Endothelial cell (in vitro differentiated cells): ENCODE measurements at regions not wholly inside any gene's neighbourhood (a gene's known extent, or its start where the extent isn't known, plus 50 kb on each side); places are given as distances from the start of the nearest gene placed in this dataset.

Experiments used
- DNase-seq: peaks from one replicate; pipeline ENCODE4 v3.0.0; 2021; ENCODE audit warnings: low spot score
- H3K27ac Mint-ChIP-seq: one replicate; pipeline ENCODE4 v1.8.0; 2021; ENCODE audit warnings: mixed read lengths, inconsistent platforms; ENCODE audit not compliant: unreplicated experiment
- H3K27me3 Mint-ChIP-seq: one replicate; pipeline ENCODE4 v1.8.0; 2021; ENCODE audit warnings: mild to moderate bottlenecking, moderate library complexity, mixed read lengths, inconsistent platforms; ENCODE audit not compliant: unreplicated experiment
- H3K36me3 Mint-ChIP-seq: one replicate; pipeline ENCODE4 v1.8.0; 2021; ENCODE audit warnings: mild to moderate bottlenecking, low read depth, mixed read lengths, inconsistent platforms; ENCODE audit not compliant: unreplicated experiment
- H3K4me1 Mint-ChIP-seq: one replicate; pipeline ENCODE4 v1.8.0; 2021; ENCODE audit warnings: mild to moderate bottlenecking, mixed read lengths, inconsistent platforms; ENCODE audit not compliant: unreplicated experiment
- H3K4me3 Mint-ChIP-seq: one replicate; pipeline ENCODE4 v1.8.0; 2021; ENCODE audit warnings: mild to moderate bottlenecking, mixed read lengths, inconsistent platforms; ENCODE audit not compliant: unreplicated experiment
- H3K9me3 Mint-ChIP-seq: one replicate; pipeline ENCODE4 v1.8.0; 2021; ENCODE audit warnings: mixed read lengths, inconsistent platforms; ENCODE audit not compliant: unreplicated experiment
- TF ChIP-seq, protein P1 (sequence below): fragments of 200-600 bp; sonication (generic); IDR thresholded peaks from one replicate; pipeline ENCODE4 v1.5.0; 2021; ENCODE audit warnings: antibody characterized with exemption; ENCODE audit not compliant: unreplicated experiment

GRCh38 chr4:83213640-83214039 is 71.0 kb downstream of the COQ2 start:
- TF ChIP-seq, protein P1, sequence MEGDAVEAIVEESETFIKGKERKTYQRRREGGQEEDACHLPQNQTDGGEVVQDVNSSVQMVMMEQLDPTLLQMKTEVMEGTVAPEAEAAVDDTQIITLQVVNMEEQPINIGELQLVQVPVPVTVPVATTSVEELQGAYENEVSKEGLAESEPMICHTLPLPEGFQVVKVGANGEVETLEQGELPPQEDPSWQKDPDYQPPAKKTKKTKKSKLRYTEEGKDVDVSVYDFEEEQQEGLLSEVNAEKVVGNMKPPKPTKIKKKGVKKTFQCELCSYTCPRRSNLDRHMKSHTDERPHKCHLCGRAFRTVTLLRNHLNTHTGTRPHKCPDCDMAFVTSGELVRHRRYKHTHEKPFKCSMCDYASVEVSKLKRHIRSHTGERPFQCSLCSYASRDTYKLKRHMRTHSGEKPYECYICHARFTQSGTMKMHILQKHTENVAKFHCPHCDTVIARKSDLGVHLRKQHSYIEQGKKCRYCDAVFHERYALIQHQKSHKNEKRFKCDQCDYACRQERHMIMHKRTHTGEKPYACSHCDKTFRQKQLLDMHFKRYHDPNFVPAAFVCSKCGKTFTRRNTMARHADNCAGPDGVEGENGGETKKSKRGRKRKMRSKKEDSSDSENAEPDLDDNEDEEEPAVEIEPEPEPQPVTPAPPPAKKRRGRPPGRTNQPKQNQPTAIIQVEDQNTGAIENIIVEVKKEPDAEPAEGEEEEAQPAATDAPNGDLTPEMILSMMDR = no peak
- Mint-ChIP-seq H3K36me3 (no peaks in the 10 kb centered on the region), H3K27ac (no peak overlapping the region), H3K4me3 (no peak overlapping the region), H3K9me3 (no peaks in the 10 kb centered on the region), H3K27me3 (no peaks in the 10 kb centered on the region), H3K4me1 (peaks cover 10% of the 10 kb centered on the region)
- no peak for DNase-seq

GRCh38 chr4:83212041-83212851 is 72.4 kb downstream of the COQ2 start:
- no peak overlapping the region for H3K27ac Mint-ChIP-seq
- no peak overlapping the region for H3K4me3 Mint-ChIP-seq
- TF ChIP-seq, protein P1 = no peak
- DNase-seq = no peak
- peaks cover under 1% of the 10 kb centered on the region for H3K4me1 Mint-ChIP-seq
- no peaks in the 10 kb centered on the region for H3K36me3 Mint-ChIP-seq
- no peaks in the 10 kb centered on the region for H3K9me3 Mint-ChIP-seq
- H3K27me3 Mint-ChIP-seq = no peaks in the 10 kb centered on the region

GRCh38 chr4:83209419-83209818 is 75.2 kb downstream of the COQ2 start:
- Mint-ChIP-seq H3K27ac (no peak overlapping the region), H3K4me3 (no peak overlapping the region), H3K36me3 (no peaks in the 10 kb centered on the region), H3K9me3 (no peaks in the 10 kb centered on the region), H3K27me3 (no peaks in the 10 kb centered on the region), H3K4me1 (no peaks in the 10 kb centered on the region)
- no peak for DNase-seq
- TF ChIP-seq, protein P1 = no peak

DNA sequence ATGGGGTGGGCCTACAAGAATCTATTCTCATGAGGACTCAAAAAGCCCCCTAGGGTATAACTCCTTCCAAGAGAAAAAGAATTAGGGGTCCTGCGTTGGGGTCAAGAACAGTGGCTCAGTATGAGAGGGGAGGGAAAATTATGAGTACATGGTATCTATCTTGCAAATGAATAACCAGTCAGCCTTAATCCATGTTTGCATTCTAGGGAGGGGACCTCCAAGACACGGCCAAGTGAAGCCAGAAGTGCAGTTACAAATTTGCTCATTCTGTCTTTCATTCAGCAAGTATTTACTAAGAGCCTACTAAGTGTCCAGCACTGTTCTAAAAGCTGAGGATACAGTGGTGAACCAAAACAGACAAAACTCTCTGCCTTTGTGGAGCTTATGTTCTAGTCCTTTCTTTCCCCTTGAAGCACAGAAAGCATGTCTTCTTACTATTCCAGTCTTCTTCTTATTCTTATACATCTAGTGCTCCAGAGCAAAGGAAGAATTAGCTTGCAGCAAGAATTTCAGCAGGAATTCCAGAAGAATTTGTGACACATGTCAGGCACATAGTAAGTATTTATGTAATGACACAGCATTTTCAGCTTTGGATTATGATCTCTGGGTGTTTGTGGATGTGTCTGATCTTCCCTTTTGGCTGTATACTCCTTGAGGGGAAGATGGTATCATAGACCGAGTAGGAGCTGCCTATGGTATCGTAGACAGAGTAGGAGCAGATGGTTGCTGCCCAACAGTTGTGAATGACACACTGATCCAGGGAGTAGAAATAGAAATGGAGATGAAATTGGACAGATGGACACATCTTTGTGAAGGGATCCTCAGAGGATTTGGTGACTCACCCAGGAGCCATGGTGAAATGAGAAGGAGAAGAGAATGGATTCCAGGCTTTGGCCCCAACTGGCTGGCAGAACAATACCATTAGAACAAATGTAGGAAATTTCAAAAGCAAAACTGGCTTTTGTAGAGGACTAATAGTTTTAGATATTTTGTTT is 75.9 kb downstream of the COQ2 start:
- TF ChIP-seq, protein P1 = no peak
- DNase-seq = no peak
- Mint-ChIP-seq H3K9me3 (no peaks in the 10 kb centered on the region), H3K36me3 (no peaks in the 10 kb centered on the region), H3K4me3 (no peak overlapping the region), H3K27ac (no peak overlapping the region), H3K27me3 (no peaks in the 10 kb centered on the region), H3K4me1 (no peaks in the 10 kb centered on the region)
